ENCODE measurements at regions not wholly inside any gene's neighbourhood (a gene's known extent, or its start where the extent isn't known, plus 50 kb on each side); places are given as distances from the start of the nearest gene placed in this dataset.
"Not testable (repeated sequence)": the region's sequence is repeated elsewhere in the genome, so short reads cannot be mapped to it uniquely, and the experiment has no call there.

DNA sequence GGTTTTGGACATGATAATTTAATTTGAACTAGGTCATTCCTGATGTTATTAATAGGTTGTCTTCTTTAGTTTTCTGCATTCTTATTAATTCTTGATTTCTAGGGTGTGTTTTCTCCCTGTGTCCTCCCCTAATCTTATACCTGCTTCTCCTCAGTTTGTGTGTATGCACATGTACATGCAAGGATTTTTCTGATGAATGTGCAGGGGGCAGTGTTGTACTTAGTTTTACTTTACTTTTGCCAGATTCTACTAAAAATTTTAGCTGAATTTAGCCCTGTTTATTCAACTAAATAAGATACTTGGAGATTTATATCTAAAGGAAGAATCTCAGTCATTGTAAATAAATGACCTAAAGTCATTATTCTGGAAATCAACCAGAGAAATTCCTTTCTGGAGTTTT lies 144.8 kb downstream of the SEPTIN7 start:
- H3K4me3 ChIP-seq (ENCODE audit: low read length); H3K79me2 ChIP-seq (ENCODE audit: control insufficient read depth, insufficient read depth, low read length); DNase-seq; H2BK15ac ChIP-seq (replicated peaks; ENCODE audit: low read depth); H3K27me3 ChIP-seq (ENCODE audit: insufficient read depth, low read length, poor library complexity); H3K36me3 ChIP-seq (ENCODE audit: control insufficient read depth, insufficient read depth, low read length); H3K4ac ChIP-seq (ENCODE audit: low read depth, low read length); H2BK120ac ChIP-seq (ENCODE audit: low read depth, low read length); H3K9ac ChIP-seq (ENCODE audit: low read length); H4K8ac ChIP-seq (ENCODE audit: low read depth, low read length); H3K18ac ChIP-seq (ENCODE audit: low read length); H4K5ac ChIP-seq (ENCODE audit: low read length); H3K79me1 ChIP-seq (ENCODE audit: low read length); H2AK5ac ChIP-seq (ENCODE audit: low read length); H2BK5ac ChIP-seq (ENCODE audit: low read length); H3K56ac ChIP-seq (ENCODE audit: low read length); H3K4me1 ChIP-seq (ENCODE audit: control insufficient read depth, low read depth, low read length); H3K27ac ChIP-seq (ENCODE audit: low read depth, low read length); H3K23ac ChIP-seq (ENCODE audit: low read length); H3K4me2 ChIP-seq (ENCODE audit: low read length): not testable (repeated sequence)

DNA sequence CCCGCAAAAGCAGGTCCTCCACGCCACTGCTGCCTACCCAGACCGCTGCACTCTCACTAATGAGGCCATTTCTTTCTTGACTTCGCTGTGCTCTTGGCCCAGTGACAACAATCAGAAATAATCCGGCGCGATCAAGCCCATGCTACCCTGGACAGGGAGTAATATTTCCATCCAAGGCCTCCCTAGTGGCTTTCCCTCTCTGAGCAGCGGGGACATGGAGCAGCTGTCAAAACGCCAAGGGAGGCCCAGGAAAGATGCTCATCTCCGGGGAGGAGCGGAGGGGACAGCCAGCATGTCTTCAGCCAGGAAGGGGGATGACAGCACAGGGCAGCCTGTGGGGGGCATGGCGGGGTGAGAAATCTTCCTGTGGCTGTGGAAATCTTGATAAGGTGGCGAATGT lies 154.9 kb downstream of the SEPTIN7 start:
- not testable (repeated sequence) for H3K18ac ChIP-seq (ENCODE audit: low read length); H2BK120ac ChIP-seq (ENCODE audit: low read depth, low read length); H3K56ac ChIP-seq (ENCODE audit: low read length); H3K4ac ChIP-seq (ENCODE audit: low read depth, low read length); H2BK15ac ChIP-seq (replicated peaks; ENCODE audit: low read depth); H3K27ac ChIP-seq (ENCODE audit: low read depth, low read length); H2BK5ac ChIP-seq (ENCODE audit: low read length); H2AK5ac ChIP-seq (ENCODE audit: low read length); DNase-seq; H4K5ac ChIP-seq (ENCODE audit: low read length); H3K9ac ChIP-seq (ENCODE audit: low read length); H3K79me2 ChIP-seq (ENCODE audit: control insufficient read depth, insufficient read depth, low read length); H4K8ac ChIP-seq (ENCODE audit: low read depth, low read length); H3K4me1 ChIP-seq (ENCODE audit: control insufficient read depth, low read depth, low read length); H3K36me3 ChIP-seq (ENCODE audit: control insufficient read depth, insufficient read depth, low read length); H3K27me3 ChIP-seq (ENCODE audit: insufficient read depth, low read length, poor library complexity); H3K4me2 ChIP-seq (ENCODE audit: low read length); H3K23ac ChIP-seq (ENCODE audit: low read length); H3K4me3 ChIP-seq (ENCODE audit: low read length); H3K79me1 ChIP-seq (ENCODE audit: low read length)
- no CpG with 5 or more reads among the region's 13 CpGs for WGBS (ENCODE audit: extremely low coverage, insufficient coverage, low lambda C conversion rate)

DNA sequence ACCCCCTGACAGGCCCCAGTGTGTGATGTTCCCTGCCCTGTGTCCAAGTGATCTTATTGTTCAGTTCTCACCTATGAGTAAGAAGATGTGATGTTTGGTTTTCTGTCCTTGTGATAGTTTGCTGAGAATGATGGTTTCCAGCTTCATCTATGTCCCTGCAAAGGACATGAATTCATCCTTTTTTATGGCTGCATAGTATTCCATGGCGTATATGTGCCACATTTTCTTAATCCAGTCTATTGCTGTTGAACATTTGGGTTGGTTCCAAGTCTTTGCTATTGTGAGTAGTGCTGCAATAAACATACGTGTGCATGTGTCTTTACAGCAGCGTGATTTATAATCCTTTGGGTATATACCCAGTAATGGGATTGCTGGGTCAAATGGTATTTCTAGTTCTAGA lies 156.1 kb downstream of the SEPTIN7 start:
- not testable (repeated sequence) for H3K4me3 ChIP-seq (ENCODE audit: low read length); H4K5ac ChIP-seq (ENCODE audit: low read length); H3K56ac ChIP-seq (ENCODE audit: low read length); H4K8ac ChIP-seq (ENCODE audit: low read depth, low read length); H3K9ac ChIP-seq (ENCODE audit: low read length); H2AK5ac ChIP-seq (ENCODE audit: low read length); H2BK120ac ChIP-seq (ENCODE audit: low read depth, low read length); H2BK5ac ChIP-seq (ENCODE audit: low read length); H3K4me2 ChIP-seq (ENCODE audit: low read length); H3K27ac ChIP-seq (ENCODE audit: low read depth, low read length); H3K4me1 ChIP-seq (ENCODE audit: control insufficient read depth, low read depth, low read length); H3K36me3 ChIP-seq (ENCODE audit: control insufficient read depth, insufficient read depth, low read length); DNase-seq; H3K23ac ChIP-seq (ENCODE audit: low read length); H3K18ac ChIP-seq (ENCODE audit: low read length); H3K4ac ChIP-seq (ENCODE audit: low read depth, low read length); H3K27me3 ChIP-seq (ENCODE audit: insufficient read depth, low read length, poor library complexity); H3K79me2 ChIP-seq (ENCODE audit: control insufficient read depth, insufficient read depth, low read length); H2BK15ac ChIP-seq (replicated peaks; ENCODE audit: low read depth); H3K79me1 ChIP-seq (ENCODE audit: low read length)
- WGBS (ENCODE audit: extremely low coverage, insufficient coverage, low lambda C conversion rate) = no CpG with 5 or more reads among the region's 3 CpGs

DNA sequence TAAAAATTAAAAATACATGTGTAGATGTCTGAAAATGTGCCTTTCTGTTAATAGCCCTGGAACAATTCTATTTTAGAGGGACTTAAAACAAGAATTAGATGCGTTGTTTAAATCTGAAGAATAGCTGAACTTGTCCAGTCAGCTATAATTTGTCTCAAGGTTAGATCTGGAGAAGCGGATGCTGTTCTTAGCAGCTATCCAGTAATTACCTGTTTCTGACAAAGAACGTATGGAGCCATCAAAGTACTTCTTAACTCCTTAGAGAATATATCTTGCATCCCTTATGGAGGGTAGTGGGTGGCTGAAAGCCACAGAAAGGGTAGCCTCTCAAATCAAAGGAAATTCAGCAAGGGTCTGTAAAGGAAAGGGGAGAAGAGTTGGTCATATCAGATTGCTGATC lies 160.4 kb downstream of the SEPTIN7 start:
- H3K4me1 ChIP-seq (ENCODE audit: control insufficient read depth, low read depth, low read length); H3K79me2 ChIP-seq (ENCODE audit: control insufficient read depth, insufficient read depth, low read length); H3K56ac ChIP-seq (ENCODE audit: low read length); H3K79me1 ChIP-seq (ENCODE audit: low read length); DNase-seq; H2BK15ac ChIP-seq (replicated peaks; ENCODE audit: low read depth); H3K4me2 ChIP-seq (ENCODE audit: low read length); H3K27ac ChIP-seq (ENCODE audit: low read depth, low read length); H3K18ac ChIP-seq (ENCODE audit: low read length); H2AK5ac ChIP-seq (ENCODE audit: low read length); H3K4me3 ChIP-seq (ENCODE audit: low read length); H3K9ac ChIP-seq (ENCODE audit: low read length); H2BK5ac ChIP-seq (ENCODE audit: low read length); H2BK120ac ChIP-seq (ENCODE audit: low read depth, low read length); H4K8ac ChIP-seq (ENCODE audit: low read depth, low read length); H3K23ac ChIP-seq (ENCODE audit: low read length); H3K4ac ChIP-seq (ENCODE audit: low read depth, low read length); H3K27me3 ChIP-seq (ENCODE audit: insufficient read depth, low read length, poor library complexity); H4K5ac ChIP-seq (ENCODE audit: low read length); H3K36me3 ChIP-seq (ENCODE audit: control insufficient read depth, insufficient read depth, low read length): not testable (repeated sequence)
- WGBS (ENCODE audit: extremely low coverage, insufficient coverage, low lambda C conversion rate) = no CpG with 5 or more reads among the region's 3 CpGs

DNA sequence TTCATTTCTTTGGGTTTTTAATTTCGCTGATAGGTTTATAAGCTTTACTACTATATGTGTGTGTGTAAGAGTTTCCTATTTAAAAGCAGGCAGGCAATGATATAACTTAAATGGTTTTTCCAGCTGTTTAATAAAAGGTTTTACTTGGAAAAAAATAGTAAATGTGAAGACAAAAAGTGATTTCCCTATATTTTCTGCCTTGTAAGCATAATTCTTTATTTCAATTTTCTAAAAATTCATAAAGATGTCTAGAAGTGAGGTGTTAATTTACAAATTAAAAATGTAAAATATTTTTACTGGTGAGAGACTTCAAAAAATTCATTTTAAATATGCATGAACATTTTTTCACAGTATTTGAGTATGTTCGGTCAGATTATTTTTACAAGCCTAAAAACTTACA lies 161.8 kb downstream of the SEPTIN7 start:
- not testable (repeated sequence) for H3K27ac ChIP-seq (ENCODE audit: low read depth, low read length); H2BK15ac ChIP-seq (replicated peaks; ENCODE audit: low read depth); H3K4me3 ChIP-seq (ENCODE audit: low read length); H2BK5ac ChIP-seq (ENCODE audit: low read length); H3K79me1 ChIP-seq (ENCODE audit: low read length); H3K4me1 ChIP-seq (ENCODE audit: control insufficient read depth, low read depth, low read length); H3K79me2 ChIP-seq (ENCODE audit: control insufficient read depth, insufficient read depth, low read length); H4K8ac ChIP-seq (ENCODE audit: low read depth, low read length); H3K36me3 ChIP-seq (ENCODE audit: control insufficient read depth, insufficient read depth, low read length); H3K23ac ChIP-seq (ENCODE audit: low read length); H3K9ac ChIP-seq (ENCODE audit: low read length); H3K56ac ChIP-seq (ENCODE audit: low read length); H3K4ac ChIP-seq (ENCODE audit: low read depth, low read length); H2BK120ac ChIP-seq (ENCODE audit: low read depth, low read length); H3K27me3 ChIP-seq (ENCODE audit: insufficient read depth, low read length, poor library complexity); H4K5ac ChIP-seq (ENCODE audit: low read length); H3K18ac ChIP-seq (ENCODE audit: low read length); DNase-seq; H2AK5ac ChIP-seq (ENCODE audit: low read length); H3K4me2 ChIP-seq (ENCODE audit: low read length)
- WGBS (ENCODE audit: extremely low coverage, insufficient coverage, low lambda C conversion rate) = no CpG with 5 or more reads among the region's 2 CpGs

DNA sequence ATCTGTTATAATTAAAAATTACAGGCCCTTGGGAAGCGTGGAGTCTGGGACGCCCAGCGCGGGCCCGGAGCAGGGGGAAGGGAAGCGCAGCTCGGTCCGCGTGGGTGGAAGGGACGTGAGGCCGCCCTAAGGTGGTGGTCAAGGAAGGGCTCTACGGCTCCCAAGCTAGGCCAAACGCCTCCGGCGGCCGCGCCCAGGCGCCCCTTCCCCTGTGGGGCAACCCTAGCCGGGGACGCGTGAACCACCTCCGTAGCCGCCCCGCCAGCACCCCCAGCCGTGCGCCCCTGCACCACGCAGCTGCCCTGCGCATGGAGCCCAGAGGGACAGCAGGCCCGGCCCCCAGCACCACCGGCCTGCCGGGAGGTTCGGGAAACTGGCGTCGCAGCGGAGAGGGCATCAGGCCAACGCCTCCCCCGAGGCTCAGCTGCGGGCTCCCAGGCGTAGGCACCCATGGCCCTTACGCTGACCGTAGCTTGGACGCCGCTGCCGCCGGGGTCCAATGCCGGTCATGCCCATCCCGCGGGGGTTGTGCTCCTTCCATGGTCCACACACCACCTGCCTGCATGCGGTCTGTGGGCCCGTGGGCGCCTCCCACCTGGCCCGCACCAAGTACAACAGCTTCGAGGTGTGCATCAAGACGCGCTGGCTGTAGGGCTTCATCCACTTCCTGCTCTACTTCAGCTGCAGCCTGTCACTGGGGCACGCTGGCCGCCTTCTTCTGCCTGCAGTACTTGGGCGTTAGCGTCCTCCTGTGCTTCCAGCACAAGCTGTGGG lies 166.7 kb downstream of the SEPTIN7 start:
- no CpG with 5 or more reads among the region's 59 CpGs for WGBS (ENCODE audit: extremely low coverage, insufficient coverage, low lambda C conversion rate)

More for the DNA sequence above, 166.7 kb downstream of the SEPTIN7 start:
- Histone ChIP-seq H3K79me2 (ENCODE audit: control insufficient read depth, insufficient read depth, low read length) (no peaks in the 10 kb centered on the region), H3K4me2 (ENCODE audit: low read length) (no peak overlapping the region), H4K5ac (ENCODE audit: low read length) (no peak overlapping the region), H2BK15ac (replicated peaks; ENCODE audit: low read depth) (no peak overlapping the region), H2AK5ac (ENCODE audit: low read length) (no peak overlapping the region), H3K56ac (ENCODE audit: low read length) (no peak overlapping the region), H3K18ac (ENCODE audit: low read length) (no peak overlapping the region), H4K8ac (ENCODE audit: low read depth, low read length) (no peak overlapping the region), H3K4ac (ENCODE audit: low read depth, low read length) (no peak overlapping the region), H3K4me3 (ENCODE audit: low read length) (no peak overlapping the region), H3K36me3 (ENCODE audit: control insufficient read depth, insufficient read depth, low read length) (no peaks in the 10 kb centered on the region), H2BK5ac (ENCODE audit: low read length) (no peak overlapping the region), H3K27ac (ENCODE audit: low read depth, low read length) (no peak overlapping the region), H2BK120ac (ENCODE audit: low read depth, low read length) (no peak overlapping the region), H3K23ac (ENCODE audit: low read length) (no peak overlapping the region), H3K9ac (ENCODE audit: low read length) (no peak overlapping the region), H3K4me1 (ENCODE audit: control insufficient read depth, low read depth, low read length) (no peaks in the 10 kb centered on the region), H3K79me1 (ENCODE audit: low read length) (no peaks in the 10 kb centered on the region), H3K27me3 (ENCODE audit: insufficient read depth, low read length, poor library complexity) (no peaks in the 10 kb centered on the region)
- DNase-seq = no peak
